ENCODE measurements at regions not wholly inside any gene's neighbourhood (a gene's known extent, or its start where the extent isn't known, plus 50 kb on each side); places are given as distances from the start of the nearest gene placed in this dataset.
"Not testable (repeated sequence)": the region's sequence is repeated elsewhere in the genome, so short reads cannot be mapped to it uniquely, and the experiment has no call there.

DNA sequence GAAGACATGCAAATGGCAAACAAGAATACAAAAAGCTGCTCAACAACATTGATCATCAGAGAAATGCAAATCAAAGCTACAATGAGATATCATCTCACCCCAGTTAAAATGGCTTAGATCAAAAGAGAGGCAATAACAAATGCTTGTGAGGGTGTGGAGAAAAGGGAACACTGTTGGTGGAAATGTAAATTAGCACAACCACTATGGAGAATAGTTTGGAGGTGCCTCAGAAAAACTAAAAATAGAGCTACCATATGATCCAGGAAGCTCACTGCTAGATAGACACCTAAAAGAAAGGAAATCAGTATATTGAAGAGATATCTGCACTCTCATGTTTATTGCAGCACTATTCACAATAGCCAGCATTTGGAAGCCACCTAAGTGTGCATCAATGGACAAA, 108.0 kb upstream of the RANBP3L start:
- TF ChIP-seq EZH2 (IDR thresholded peaks at IDR 0.05); POLR2AphosphoS5 (IDR thresholded peaks at IDR 0.05; ENCODE audit: borderline replicate concordance, low read depth, low read length): not testable (repeated sequence)
